OCI-LY3 (cell line): ENCODE measurements at regions not wholly inside any gene's neighbourhood (a gene's known extent, or its start where the extent isn't known, plus 50 kb on each side); places are given as distances from the start of the nearest gene placed in this dataset.

ENCODE experiments used
- EZH2phosphoT487 ChIP-seq: fragments of 200-600 bp; shearing (Covaris generic); IDR thresholded peaks from 2 replicates; pipeline ENCODE4 v1.6.1; 2018; ENCODE audit warnings: antibody characterized with exemption, mixed run types, low read depth
- TF ChIP-seq, protein P1 (sequence below): fragments of 200-600, 300-600 bp; sonication (generic); IDR thresholded peaks from 2 replicates; pipeline ENCODE4 v1.5.1; 2014; ENCODE audit warnings: antibody characterized with exemption, low read length, low read depth

DNA sequence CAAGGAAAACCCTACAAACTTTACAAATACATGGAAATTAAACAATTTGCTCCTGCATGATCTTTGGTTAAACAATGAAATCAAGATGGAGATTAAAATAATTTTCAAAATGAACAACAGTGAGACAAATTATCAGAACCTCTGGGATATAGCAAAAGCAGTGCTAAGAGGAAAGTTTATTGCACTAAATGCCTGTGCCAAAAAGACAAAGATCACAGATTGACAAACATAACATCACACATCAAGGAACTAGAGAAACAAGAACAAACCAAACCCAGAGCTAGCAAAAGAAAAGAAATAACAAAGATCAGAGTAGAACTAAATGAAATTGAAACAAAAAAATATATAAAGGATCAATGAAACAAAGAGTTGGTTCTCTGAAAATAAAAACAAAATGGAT lies 95.2 kb upstream of the FBXO11 start:
- TF ChIP-seq, protein P1, sequence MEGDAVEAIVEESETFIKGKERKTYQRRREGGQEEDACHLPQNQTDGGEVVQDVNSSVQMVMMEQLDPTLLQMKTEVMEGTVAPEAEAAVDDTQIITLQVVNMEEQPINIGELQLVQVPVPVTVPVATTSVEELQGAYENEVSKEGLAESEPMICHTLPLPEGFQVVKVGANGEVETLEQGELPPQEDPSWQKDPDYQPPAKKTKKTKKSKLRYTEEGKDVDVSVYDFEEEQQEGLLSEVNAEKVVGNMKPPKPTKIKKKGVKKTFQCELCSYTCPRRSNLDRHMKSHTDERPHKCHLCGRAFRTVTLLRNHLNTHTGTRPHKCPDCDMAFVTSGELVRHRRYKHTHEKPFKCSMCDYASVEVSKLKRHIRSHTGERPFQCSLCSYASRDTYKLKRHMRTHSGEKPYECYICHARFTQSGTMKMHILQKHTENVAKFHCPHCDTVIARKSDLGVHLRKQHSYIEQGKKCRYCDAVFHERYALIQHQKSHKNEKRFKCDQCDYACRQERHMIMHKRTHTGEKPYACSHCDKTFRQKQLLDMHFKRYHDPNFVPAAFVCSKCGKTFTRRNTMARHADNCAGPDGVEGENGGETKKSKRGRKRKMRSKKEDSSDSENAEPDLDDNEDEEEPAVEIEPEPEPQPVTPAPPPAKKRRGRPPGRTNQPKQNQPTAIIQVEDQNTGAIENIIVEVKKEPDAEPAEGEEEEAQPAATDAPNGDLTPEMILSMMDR, result no peak
- no peak for TF ChIP-seq EZH2phosphoT487
